GM18868 (cell line): ENCODE measurements at regions not wholly inside any gene's neighbourhood (a gene's known extent, or its start where the extent isn't known, plus 50 kb on each side); places are given as distances from the start of the nearest gene placed in this dataset.

Experiments
- ATAC-seq: cut with Tn5 transposase; IDR thresholded peaks from one replicate; pipeline ENCODE4 v1.9.1; 2021; ENCODE audit warnings: mild to moderate bottlenecking, moderate library complexity; ENCODE audit not compliant: unreplicated experiment

DNA sequence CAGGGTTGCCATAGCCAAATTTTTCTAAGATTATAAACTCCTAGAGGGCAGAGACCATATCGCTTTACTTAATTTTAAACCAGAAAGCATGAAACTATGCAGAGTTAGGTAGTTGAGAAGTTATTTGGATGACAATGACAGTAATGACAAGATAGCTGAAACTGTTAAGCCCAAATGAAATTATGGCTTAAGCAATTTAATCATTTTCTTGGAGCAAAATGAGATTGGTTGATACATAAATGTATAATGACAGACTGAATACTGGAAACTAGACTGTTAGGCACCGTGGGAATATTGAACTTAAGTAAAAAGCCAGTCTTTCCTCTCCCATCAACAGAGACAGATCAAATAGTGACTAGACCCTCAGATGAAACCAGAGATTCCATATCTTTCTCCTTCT lies 670.3 kb upstream of the NRSN1 start:
- no peak for ATAC-seq

DNA sequence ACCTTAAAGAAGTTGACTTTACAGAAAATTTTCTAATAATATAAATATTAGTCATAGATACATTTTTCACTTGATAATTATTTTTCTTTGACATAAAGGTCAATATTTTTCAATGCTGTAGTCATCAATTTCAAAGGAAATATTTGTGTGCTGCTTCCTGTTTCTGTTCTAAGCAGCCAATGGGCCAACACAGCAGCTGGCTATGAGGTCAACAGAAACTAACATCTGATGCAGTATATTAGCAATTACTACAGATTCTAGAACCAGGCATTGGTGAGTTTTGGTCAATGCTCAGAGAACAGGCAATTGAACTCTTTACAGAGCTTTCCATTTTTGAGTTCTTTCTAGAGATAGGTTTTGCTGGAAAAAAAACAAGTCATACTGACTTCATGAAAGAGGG lies 669.6 kb upstream of the NRSN1 start:
- no peak for ATAC-seq

DNA sequence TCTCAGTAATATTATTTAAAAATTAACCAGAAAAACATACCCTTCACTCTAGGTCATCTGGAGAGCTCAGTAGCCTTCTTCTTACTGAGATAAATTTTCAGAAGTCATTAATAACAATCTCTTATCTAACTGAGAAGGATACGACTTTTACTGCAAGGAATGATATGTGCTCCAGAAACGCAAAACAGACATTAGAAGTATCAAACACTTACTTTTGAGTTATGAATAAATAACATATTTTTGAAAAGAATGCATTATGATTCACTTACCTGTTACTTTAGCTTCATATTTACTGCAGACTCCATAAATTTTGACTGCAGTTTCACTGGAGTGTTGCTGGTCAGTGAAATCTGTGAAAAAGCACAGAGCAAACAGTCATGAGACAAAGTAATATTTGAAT lies 668.7 kb upstream of the NRSN1 start:
- no peak for ATAC-seq

DNA sequence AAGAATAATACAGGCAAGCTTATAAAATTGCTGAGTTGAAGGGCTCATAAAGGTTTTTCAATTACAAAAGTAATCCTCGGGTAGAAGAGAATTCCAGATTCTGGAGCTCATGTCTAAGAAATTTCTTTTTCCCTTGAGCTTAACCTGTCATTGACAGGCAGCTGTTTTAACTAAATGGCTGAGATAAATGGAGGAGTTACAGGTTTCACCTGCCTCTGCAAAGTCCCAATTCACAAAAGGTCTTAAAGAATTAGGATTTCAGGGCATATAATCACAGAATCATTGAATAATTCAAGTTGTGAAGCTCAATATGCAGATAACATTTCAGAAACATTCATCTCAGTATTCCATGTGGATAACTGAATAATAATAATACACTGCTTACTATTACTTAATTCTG lies 660.1 kb upstream of the NRSN1 start:
- ATAC-seq = no peak

DNA sequence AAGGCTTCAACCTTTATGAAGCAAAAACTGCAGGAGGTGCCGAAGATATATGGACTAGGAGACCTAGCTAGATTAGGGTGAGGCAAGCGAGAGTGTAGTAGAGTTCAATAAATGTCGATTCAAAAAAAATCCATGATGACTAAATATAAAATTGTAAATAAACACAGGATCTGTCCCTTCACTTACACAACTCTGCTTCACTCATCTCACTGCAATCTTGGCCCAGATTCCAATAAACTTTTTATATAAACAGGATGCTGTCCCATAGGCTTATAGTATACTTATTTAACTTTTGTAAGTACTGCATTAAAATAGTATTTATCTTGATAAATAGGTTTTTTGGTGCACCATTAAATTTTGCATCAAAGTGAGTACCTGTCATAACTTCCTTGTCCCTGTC lies 648.4 kb upstream of the NRSN1 start:
- no peak for ATAC-seq

DNA sequence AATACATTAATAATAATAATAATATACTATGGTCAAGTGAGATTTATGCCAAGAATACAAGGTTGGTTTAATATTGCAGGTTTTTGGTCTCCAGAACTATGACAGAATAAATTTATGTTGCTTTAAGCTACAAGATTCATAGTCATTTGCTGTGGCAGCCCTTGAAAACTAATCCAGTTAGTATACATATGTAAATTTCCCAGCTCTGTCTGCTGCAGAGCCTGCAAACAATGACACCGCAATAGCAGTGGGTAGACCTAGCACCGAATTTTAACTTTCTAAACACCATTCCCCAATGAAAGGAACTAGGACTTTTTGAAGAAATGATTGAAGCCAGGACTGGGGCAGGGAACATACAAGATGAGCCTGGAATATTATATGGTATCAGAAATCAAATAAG lies 647.7 kb upstream of the NRSN1 start:
- no peak for ATAC-seq

DNA sequence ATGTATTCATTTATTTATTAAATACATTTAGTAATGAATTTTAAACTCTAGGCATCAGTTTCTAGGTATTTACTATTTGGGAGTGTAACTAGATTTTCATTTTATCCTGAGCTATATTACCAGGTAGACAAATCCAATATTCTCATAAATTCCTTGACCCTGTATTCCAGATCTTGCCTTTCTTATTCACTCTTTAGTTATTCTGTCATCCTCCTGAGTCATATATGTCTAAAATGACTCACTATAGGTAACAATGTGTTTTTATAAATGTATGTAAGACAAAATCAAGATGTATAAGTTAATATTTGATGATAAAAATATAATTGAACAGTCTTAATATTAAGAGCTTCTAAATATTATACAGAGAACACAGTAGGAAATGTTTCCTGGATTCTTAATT lies 642.1 kb upstream of the NRSN1 start:
- ATAC-seq = no peak

DNA sequence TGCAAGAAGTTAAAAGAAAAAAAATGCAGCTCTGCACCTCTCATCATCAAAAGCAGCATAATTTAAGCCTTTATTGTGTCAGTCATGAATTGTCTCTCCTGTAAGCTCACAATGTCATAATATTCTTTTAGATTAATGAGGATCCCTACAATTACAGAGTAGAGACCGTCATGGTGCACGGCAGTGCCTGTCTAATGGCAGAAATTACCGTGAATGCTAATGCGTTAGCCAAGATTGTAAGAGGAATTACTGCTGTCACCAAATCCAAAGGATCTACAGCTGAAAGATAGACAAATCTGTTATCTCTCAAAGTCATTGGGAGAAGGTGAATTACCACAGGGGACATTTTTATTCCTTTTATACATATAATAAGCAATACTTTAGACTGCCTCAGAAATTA lies 631.6 kb upstream of the NRSN1 start:
- ATAC-seq = no peak

DNA sequence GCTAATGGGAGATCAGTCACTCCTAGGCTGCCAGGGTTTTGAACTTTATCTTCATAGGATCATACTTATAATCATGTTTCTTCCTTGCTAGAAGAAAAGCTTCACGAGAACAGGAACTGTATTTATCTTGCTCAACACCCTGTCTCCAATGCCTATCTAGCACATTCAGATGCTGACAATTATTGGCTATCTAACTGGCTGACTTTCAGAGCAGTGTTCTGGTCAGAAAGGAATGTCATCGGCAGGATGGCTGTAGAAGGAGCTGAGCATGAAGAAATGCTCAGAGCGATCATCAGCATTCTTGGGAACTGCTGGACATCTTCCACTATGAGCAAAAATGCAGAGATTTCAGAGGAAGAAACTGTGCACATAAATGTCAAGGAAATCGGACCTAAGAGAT lies 628.0 kb upstream of the NRSN1 start:
- no peak for ATAC-seq

DNA sequence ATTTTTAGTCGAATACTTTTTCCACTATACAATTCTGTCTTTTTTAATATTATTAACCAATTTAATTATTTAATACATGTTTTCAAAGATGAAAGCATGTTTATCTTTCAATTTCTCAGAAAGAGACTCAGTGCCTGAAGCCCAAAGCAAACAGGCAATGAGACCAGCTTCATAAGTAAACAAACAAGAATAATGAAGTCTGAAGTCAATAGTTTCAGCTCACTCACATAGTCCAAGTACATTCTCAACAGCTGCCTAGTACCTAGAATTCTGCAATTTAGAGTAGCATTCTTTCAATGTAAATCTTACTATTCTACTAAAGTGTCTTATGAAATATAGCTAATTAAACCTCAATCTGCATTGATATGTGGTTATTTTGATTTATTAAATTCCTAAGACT lies 626.5 kb upstream of the NRSN1 start:
- ATAC-seq = no peak

DNA sequence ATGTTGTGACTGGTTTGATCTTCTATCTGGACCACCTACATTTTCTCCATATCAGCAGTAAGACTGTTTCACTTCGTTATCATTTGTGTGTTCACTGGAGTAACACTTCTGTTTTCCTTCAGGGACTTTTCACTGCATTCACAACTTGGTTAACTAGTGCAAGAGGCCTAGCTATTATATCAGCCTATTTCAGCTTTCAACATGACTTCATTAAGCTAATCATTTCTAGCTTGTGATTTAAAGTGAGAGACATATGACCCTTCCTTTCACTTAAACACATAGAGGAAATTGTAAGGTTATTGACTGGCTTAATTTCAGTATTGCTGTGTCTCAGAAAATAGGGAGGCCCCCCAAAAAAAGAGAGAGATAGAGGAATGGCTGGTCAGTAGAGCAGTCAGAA lies 622.8 kb upstream of the NRSN1 start:
- ATAC-seq = no peak

DNA sequence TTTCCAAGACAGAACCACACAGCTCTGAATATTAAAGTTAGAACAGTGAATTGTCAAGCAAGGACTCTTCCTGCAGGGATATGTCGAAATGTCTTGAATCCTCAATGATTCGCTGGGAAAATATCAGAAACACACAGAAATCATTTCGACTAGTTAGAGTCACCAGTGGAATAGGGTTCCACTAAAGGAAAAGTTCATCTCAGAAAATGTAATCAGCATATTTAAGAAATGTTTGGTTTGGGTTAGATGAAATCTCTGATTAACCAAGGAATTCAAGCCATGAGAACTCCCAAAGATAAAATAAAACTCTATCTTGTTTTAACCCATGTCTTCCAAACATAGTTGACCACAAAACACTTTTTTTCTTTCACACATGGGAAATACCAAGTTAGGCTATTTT lies 621.0 kb upstream of the NRSN1 start:
- no peak for ATAC-seq

DNA sequence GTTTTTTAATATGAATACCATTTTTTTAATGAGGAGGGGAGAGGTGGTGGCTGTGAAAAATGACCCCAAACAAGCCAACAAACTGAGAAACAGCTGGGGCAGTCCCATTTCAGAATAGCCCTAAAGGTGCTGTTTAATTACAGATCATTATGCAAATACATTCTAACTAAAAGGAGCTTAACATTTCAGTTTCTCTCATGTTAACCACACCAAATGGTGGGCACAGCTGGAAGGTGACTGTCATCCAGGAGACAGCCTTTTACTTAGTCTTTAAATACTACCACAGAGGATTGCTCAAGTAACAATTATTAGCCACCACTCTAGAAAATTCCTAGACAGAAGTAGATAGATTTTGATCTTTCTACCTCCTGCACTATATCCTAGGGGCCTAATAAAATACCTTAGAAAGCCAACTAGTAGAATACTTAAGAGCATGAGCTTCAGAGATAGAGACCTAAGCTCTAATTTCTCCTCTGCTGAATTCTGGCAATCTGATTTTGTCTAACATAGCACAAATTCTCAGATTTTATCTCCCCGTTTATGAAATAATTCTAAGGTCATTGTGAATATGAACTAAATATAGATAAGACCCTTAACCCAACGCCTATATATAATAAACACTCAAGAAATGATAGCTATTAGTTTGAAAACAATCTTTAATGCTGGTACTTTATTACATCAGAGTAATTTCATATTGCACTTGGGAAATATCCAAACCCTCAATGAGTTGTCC lies 615.1 kb upstream of the NRSN1 start:
- no peak for ATAC-seq

DNA sequence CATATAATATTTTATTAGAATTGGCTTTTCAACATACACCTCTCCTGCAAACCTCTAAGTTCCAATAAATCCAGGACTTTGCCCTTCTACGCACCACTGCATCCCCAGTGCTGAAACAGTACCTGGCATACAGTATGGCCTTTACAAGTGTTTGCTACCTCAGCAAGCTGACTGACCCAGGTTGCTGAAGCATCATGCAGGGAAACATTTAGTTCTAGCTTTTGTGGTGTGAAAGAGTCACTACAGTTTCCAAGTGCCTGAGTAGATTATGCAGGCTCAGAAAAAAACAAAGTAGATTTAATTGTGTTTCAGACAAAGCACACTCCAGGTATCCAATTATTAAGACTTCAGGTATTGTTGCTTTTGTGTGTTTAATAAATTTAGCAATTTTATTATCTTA lies 614.2 kb upstream of the NRSN1 start:
- no peak for ATAC-seq

DNA sequence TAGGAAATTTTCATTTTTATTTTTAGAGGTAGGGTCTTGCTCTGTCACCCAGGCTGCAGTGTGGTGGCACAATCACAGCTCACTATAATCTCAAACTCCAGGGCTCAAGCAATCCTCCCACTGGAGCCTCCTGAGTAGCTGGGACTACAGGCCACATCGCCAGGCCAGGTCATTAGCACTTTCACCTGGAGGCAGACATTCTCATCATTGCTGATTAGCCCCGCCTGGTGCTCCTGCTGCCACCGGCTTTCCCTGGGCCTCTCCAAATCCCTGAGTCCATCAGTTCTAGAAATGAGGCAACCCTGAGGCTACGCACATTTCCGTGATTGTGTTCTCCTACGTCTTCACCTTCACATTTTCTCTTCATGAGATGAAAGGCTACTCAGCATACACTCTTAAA lies 607.7 kb upstream of the NRSN1 start:
- ATAC-seq = no peak

DNA sequence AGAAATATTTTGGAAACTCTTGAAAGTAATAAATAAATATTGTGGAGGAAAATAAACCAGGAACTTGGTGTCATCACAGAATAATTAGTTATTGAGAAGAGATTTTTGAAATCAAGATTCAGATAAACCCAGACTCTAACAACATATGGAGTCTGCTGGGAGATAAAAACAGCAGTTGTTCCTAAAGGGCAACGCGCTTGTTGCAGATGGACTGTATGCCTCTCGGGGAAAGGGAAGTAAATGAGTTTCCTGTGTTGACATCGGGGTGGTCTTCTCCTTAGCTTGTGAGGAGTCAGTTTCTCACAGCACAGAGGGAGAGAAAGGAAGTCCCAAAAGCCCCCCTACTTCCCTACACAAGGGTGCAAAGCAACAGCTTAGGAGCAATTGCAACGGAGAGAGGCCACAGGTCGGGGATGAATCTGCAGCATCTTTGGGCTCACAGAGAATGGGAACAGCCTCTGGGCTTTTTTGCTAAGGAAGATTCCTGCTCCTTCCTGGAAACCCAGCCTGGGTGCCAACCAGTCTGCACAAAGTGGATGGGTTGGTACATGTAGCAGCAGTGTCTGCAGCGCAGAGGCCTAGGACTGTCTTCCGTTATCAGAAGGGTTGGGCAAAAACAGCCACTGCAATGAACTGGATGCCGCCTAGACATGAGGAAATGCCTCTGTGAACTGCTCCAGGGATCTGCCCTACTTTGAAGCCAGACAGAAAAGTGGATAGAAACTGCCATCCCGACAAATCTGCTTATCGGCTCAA lies 603.0 kb upstream of the NRSN1 start:
- no peak for ATAC-seq

DNA sequence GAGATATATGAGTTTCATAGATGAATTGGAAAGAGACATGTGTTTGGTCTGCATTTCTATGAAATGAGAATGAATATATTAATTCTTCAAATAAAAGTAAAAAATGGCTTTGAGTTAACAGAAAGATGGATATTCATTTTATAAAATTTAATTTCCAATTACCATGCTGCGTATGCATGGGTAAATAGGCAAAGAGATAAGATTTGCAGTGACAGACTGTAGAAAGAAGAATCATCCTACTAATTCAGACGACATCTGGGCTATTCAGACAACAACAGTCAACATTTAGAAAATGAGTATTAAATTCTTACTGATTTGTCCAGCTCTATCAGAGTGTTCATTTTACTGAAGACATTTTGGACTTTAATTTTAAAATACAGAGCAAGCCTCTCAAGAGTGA lies 602.2 kb upstream of the NRSN1 start:
- no peak for ATAC-seq

DNA sequence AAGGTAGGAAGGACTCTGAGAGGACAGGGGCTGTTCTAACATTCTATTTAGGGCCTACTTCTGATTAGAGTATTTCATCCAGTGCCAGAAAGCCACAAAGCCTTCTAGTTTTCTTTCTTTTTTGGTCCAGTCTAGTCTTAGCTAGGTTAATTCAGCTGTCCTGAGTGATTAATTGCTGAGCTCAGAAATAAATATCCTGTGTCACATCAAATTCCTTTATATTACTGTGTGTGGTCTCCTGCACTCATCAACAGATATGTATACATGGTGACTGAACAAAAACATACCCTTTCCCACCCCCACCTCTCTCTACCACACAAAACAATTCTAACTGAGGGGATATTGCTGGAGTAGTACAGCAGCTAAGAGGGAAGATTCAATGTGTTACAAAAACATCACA lies 601.5 kb upstream of the NRSN1 start:
- no peak for ATAC-seq

DNA sequence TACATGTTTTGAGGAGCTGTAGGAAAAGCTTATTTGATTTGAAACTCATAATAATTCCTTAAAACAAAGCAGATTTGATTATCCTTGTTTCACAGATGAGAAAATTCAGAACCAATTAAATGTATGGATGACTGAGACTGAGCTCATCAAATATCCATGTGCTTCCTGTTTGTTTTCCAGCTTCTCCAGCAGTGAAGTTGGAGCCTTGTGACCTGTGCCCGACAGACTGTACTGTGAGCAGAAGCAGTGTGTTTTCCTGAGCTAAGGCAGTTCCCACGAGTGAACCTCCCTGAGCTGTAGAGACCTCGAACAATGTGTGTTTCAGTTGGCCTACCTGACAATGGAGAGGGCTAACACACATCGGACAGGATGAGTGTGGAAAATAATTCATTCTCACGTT lies 599.5 kb upstream of the NRSN1 start:
- ATAC-seq = no peak

DNA sequence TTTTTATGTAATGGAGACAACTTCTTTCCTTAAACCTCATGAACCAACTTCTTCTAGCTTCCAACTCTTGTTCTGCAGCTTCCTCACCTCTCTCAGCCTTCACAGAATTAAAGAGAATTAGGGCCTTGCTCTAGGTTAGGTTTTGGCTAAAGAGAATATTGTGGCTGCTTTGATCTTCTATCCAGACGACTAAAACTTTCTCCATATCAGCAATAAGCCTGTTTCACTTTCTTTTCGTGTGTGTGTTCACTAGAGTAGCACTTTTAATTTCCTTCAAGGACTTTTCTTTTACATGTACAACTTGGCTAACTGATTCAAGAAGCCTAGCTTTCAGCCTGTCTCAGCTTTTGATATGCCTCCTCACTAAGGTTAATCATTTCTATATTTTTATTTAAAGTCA lies 596.1 kb upstream of the NRSN1 start:
- ATAC-seq = peak; percentile 38

DNA sequence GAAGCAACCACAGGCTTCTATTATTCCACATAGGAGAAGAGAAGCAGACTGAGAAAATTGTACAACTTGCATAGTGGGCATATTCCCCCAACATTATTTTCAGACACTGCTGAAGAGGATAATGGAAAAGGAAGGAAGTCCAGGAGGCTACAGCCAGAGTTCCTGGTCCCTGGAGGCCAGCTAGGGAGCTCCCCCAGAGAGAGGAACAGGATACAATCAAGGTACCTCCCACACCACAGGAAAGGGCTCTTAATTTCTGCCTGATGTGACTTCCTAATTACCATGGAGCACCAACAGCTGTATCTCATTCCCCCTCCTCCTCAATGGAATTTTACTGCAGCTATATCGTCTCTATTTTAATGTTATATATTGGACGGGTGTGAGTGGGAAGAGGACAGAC lies 594.3 kb upstream of the NRSN1 start:
- ATAC-seq = no peak

DNA sequence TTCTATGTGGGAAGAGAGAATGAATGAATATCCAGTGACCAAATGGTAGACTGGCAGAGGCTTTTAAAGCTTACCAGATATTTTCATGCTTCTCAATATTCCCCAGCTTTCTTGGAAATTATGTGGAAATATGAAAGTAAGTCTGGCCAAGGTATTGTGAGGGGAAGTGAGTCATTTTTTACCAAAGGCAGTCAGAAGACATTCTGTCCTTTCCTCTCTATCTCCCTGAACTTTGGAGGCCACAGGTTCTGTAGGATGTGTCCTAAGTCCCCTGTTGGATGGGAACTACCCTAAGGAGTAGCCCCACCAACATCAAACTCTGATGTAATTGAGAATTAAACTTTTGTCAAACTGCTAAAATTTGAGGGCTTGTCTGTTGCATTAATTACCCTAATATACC lies 593.8 kb upstream of the NRSN1 start:
- no peak for ATAC-seq

DNA sequence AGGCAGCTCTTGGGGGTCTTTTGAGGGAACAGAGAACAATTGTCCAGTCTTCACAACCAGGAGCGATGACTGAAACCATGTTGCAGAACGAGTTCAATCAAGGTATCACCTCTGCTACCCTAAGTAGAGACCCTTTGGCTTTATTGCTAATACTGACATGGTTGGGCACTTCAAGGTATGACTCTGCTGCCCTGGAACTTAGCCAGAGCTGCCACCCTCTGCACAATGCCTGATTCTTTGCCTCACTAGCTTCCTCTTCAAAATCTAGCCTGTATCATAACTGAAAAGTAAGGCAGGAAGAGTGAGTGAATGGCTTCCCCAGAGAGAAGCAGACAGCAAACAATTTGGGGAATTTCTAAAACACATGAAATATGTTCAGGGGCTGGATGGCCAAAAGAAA lies 592.7 kb upstream of the NRSN1 start:
- ATAC-seq = no peak
